K562 (cell line): ENCODE measurements at regions not wholly inside any gene's neighbourhood (a gene's known extent, or its start where the extent isn't known, plus 50 kb on each side); places are given as distances from the start of the nearest gene placed in this dataset.

Experiments
- ATAC-seq: fragments of 200-7000 bp; cut with Tn5 transposase; 3 replicates; pipeline ENCODE4 v1.9.1; 2020; ENCODE audit warnings: moderate library complexity
- BruUV-seq: library from RNA; stranded (reverse); fragments of 400-500 nt; replicated peaks from 2 replicates; lab custom pipeline; 2021; lab: Mats Ljungman, UMichigan
- CTCF ChIA-PET: fragments of 300-600 bp; formaldehyde crosslinking; extraction: SDS; loops from one replicate; lab custom pipeline; 2021; ENCODE audit warnings: low intra/inter-chr PET ratio; lab: Yijun Ruan, JAX
- POLR2A ChIA-PET: fragments of 300-600, 350-650 bp; sonication (Branson Sonifier 250); formaldehyde crosslinking; extraction: SDS; loops from one replicate; lab custom pipeline; 2021; ENCODE audit warnings: antibody characterized with exemption, inconsistent platforms; lab: Yijun Ruan, JAX
- DNase-seq, 4 experiments: peaks; one replicate each; pipeline versions ENCODE4 v3.0.0 to v3.0.0-alpha.2; 2011 to 2018; ENCODE audit warnings: low spot score in 3 of 4, mixed read lengths in 3 of 4; ENCODE audit errors: extremely low read depth in 1 of 4
- FAIRE-seq: peaks from 2 replicates; lab custom pipeline; 2011; peaks lifted over from hg19 to GRCh38; lab: Jason Lieb, UNC
- H2AFZ ChIP-seq: 2 replicates; pipeline ENCODE4 v1.6.0; 2011; ENCODE audit warnings: low read depth, low read length, control low read depth, inconsistent platforms
- H3K27ac ChIP-seq: fragments of 200-600 bp; 3 replicates; pipeline ENCODE4 v1.8.0; 2011; ENCODE audit warnings: low read depth, mild to moderate bottlenecking, control low read depth, inconsistent platforms, low read length, moderate library complexity, mixed read lengths; ENCODE audit errors: extremely low read depth
- H3K27me3 ChIP-seq, 2 experiments: fragments of 300-600 bp in 1 of 2; 2 replicates in 1 of 2; 3 replicates in 1 of 2; pipeline versions ENCODE4 v1.6.0 to v1.8.0; 2011; ENCODE audit warnings: inconsistent platforms in 2 of 2, low read length in 2 of 2, mild to moderate bottlenecking in 1 of 2, mixed read lengths in 1 of 2, moderate library complexity in 1 of 2; ENCODE audit not compliant: control insufficient read depth in 2 of 2, insufficient read depth in 2 of 2
- H3K36me3 ChIP-seq: fragments of 300-600 bp; 3 replicates; pipeline ENCODE4 v1.8.0; 2011; ENCODE audit warnings: mild to moderate bottlenecking, low read length, inconsistent platforms; ENCODE audit not compliant: control insufficient read depth, insufficient read depth
- H3K4me1 ChIP-seq, 2 experiments: fragments of 200-600 bp in 1 of 2; replicated peaks in 1 of 2; 2 replicates in 1 of 2; 3 replicates in 1 of 2; pipeline versions ENCODE4 v1.5.1 to v1.8.0; 2011; ENCODE audit warnings: inconsistent platforms in 2 of 2, low read length in 2 of 2, mild to moderate bottlenecking in 1 of 2, mixed read lengths in 1 of 2, moderate library complexity in 1 of 2; ENCODE audit not compliant: control insufficient read depth in 2 of 2, insufficient read depth in 2 of 2
- H3K4me2 ChIP-seq: 2 replicates; pipeline ENCODE4 v1.6.1; 2011; ENCODE audit warnings: low read length, control low read depth, inconsistent platforms, mixed read lengths; ENCODE audit not compliant: insufficient read depth
- H3K4me3 ChIP-seq: fragments of 200-600 bp; sonication (generic), shearing (Covaris generic); 2 replicates; pipeline ENCODE4 v1.5.1; 2016; ENCODE audit warnings: control low read depth, inconsistent platforms
- H3K79me2 ChIP-seq: fragments of 200-600 bp; 3 replicates; pipeline ENCODE4 v1.8.0; 2011; ENCODE audit warnings: low read length, inconsistent platforms; ENCODE audit not compliant: control insufficient read depth, insufficient read depth
- H3K9ac ChIP-seq, 2 experiments: 2 replicates each; pipeline versions ENCODE4 v1.6.0 to v1.6.1; 2011; ENCODE audit warnings: low read depth in 2 of 2, low read length in 2 of 2, control low read depth in 1 of 2, inconsistent platforms in 1 of 2, mild to moderate bottlenecking in 1 of 2, mixed read lengths in 1 of 2; ENCODE audit not compliant: insufficient read depth in 1 of 2
- H3K9me1 ChIP-seq: one replicate; pipeline ENCODE4 v1.6.0; 2011; ENCODE audit warnings: inconsistent platforms, mild to moderate bottlenecking, low read length, moderate library complexity; ENCODE audit not compliant: control insufficient read depth, insufficient read depth
- H3K9me3 ChIP-seq: replicated peaks from 2 replicates; pipeline ENCODE4 v1.5.1; 2011; ENCODE audit warnings: low read depth, low read length, inconsistent platforms; ENCODE audit not compliant: control insufficient read depth, insufficient read depth
- H4K20me1 ChIP-seq: replicated peaks from 2 replicates; pipeline ENCODE4 v1.6.1; 2011; ENCODE audit warnings: low read length, inconsistent platforms, mixed read lengths; ENCODE audit not compliant: control insufficient read depth, insufficient read depth
- CBFA2T2 ChIP-seq: fragments of 450-650 bp; conservative IDR thresholded peaks from 2 replicates; pipeline ENCODE4 v1.6.1; 2017; ENCODE audit warnings: mild to moderate bottlenecking
- FOXM1 ChIP-seq, 2 experiments: fragments of 450-650 bp in 1 of 2; sonication (generic) in 1 of 2; formaldehyde crosslinking in 1 of 2; IDR thresholded peaks; 2 replicates each; pipeline versions ENCODE4 v1.6.1 to v1.9.0; 2017 to 2022; ENCODE audit warnings: low read depth in 2 of 2, mild to moderate bottlenecking in 2 of 2, missing genetic modification reagents in 1 of 2, moderate library complexity in 1 of 2
- HNRNPLL ChIP-seq: fragments of 200-400 bp; formaldehyde crosslinking; IDR thresholded peaks from 2 replicates; pipeline ENCODE4 v1.6.1; 2017; ENCODE audit warnings: low read length, low read depth, mild to moderate bottlenecking; ENCODE audit not compliant: poor library complexity, severe bottlenecking
- MAFF ChIP-seq: IDR thresholded peaks from 2 replicates; pipeline ENCODE4 v1.6.1; 2012; ENCODE audit warnings: low read length, improper control_type of control experiment
- RBM15 ChIP-seq: fragments of 200-400 bp; formaldehyde crosslinking; IDR thresholded peaks from 2 replicates; pipeline ENCODE4 v1.6.1; 2018; ENCODE audit warnings: mild to moderate bottlenecking, low read length, moderate library complexity; ENCODE audit not compliant: insufficient read depth
- SP1 ChIP-seq: sonication (generic); formaldehyde crosslinking; IDR thresholded peaks from 2 replicates; pipeline ENCODE4 v1.8.1; 2022; ENCODE audit warnings: mild to moderate bottlenecking, missing genetic modification reagents
- TCFL5 ChIP-seq: fragments of 250-450 bp; sonication (Bioruptor Pico); conservative IDR thresholded peaks from 2 replicates; pipeline ENCODE4 v1.6.1; 2021; ENCODE audit warnings: mild to moderate bottlenecking, moderate library complexity, matching md5 sums
- U2AF1 ChIP-seq: fragments of 200-400 bp; formaldehyde crosslinking; optimal IDR thresholded peaks from 2 replicates; pipeline ENCODE3; 2017; ENCODE audit warnings: mild to moderate bottlenecking, low read depth, low read length, moderate library complexity
- ZNF24 ChIP-seq: fragments of 450-650 bp; IDR thresholded peaks from 2 replicates; pipeline ENCODE4 v1.6.1; 2016
- ZNF436 ChIP-seq: fragments of 250-450, 450-650 bp; sonication (Bioruptor Pico); formaldehyde crosslinking; IDR thresholded peaks from 2 replicates; pipeline ENCODE4 v1.7.0; 2020; ENCODE audit warnings: mild to moderate bottlenecking
- ZNF766 ChIP-seq: fragments of 200-800 bp; sonication (Bioruptor generic); conservative IDR thresholded peaks from 2 replicates; pipeline ENCODE4 v1.6.1; 2016; ENCODE audit warnings: missing genetic modification characterization, missing compliant biosample characterization
- WGBS: fragments of 100-300 bp; shearing (Covaris generic); methylation state at CpG from one replicate; pipeline ENCODE4 v1.1.6; 2016; ENCODE audit warnings: low coverage, mixed read lengths; ENCODE audit not compliant: insufficient coverage; ENCODE audit errors: missing lambda C conversion rate; 5-methylcytosine and 5-hydroxymethylcytosine counted together
- in situ Hi-C: fragments of 300-500 bp; cut with MboI; formaldehyde crosslinking; loops from 4 replicates; pipeline ENCODE4 v1.15.0; 2018; ENCODE audit warnings: inconsistent platforms, mixed read lengths
- intact Hi-C: fragments of 100-400 bp; cut with micrococcal nuclease; formaldehyde crosslinking; loops from 2 replicates; pipeline ENCODE4 v1.14.2; 2022
- TF ChIP-seq, protein P1 (sequence below): fragments of 250-450 bp; sonication (Bioruptor Pico); IDR thresholded peaks from 2 replicates; pipeline ENCODE4 v1.4.0; 2020; ENCODE audit warnings: borderline replicate concordance

DNA sequence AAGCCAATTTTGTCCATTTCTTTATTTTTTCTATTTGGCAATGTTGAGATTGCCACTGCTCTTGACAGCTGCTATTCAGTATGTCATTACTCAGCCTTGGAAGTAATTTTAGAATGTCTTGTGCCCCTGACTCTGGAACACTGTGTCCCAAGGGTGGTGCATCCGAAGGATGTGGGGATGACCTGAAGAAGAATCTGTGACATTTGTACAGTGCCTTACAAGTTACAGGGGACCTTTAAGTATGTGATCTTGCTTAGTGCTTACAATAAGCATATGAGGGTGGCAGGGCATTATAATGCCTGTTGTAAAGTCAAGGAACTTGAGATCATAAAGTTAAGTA lies 239.5 kb downstream of the REEP3 start:
- ChIA-PET POLR2A (no interaction called here), CTCF (no interaction called here)
- no peaks in the 10 kb centered on the region for H3K4me1 ChIP-seq
- DNase-seq, result no peak
- no peaks in the 10 kb centered on the region for H3K79me2 ChIP-seq
- H4K20me1 ChIP-seq, result no peaks in the 10 kb centered on the region
- no peak overlapping the region for H3K9ac ChIP-seq
- no peak overlapping the region for H2AFZ ChIP-seq
- no peak for TF ChIP-seq ZNF24
- TF ChIP-seq FOXM1 (IDR thresholded peaks at IDR 0.05; ENCODE audit: low read depth), result no peak
- no peak for TF ChIP-seq FOXM1 (CRISPR knock-in tag; IDR thresholded peaks at IDR 0.05; ENCODE audit: low read depth)
- no peak for TF ChIP-seq RBM15
- TF ChIP-seq CBFA2T2, result no peak
- TF ChIP-seq ZNF766 (CRISPR knock-in tag), result no peak
- no peak for TF ChIP-seq TCFL5 (CRISPR knock-in tag)
- TF ChIP-seq MAFF, result no peak
- TF ChIP-seq, protein P1, sequence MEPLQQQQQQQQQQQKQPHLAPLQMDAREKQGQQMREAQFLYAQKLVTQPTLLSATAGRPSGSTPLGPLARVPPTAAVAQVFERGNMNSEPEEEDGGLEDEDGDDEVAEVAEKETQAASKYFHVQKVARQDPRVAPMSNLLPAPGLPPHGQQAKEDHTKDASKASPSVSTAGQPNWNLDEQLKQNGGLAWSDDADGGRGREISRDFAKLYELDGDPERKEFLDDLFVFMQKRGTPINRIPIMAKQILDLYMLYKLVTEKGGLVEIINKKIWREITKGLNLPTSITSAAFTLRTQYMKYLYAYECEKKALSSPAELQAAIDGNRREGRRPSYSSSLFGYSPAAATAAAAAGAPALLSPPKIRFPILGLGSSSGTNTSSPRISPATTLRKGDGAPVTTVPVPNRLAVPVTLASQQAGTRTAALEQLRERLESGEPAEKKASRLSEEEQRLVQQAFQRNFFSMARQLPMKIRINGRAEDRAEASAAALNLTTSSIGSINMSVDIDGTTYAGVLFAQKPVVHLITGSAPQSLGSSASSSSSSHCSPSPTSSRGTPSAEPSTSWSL (CRISPR knock-in tag), result no peak
- TF ChIP-seq SP1 (CRISPR knock-in tag), result no peak
- no peak for TF ChIP-seq HNRNPLL
- no peak for TF ChIP-seq ZNF436 (CRISPR knock-in tag)
- no peak for TF ChIP-seq U2AF1
- in situ Hi-C loops, result loop anchor here (25.0 kb wide), 1 partner anchor 1648 kb away; no protein-coding TSS in a partner anchor
- H3K4me3 ChIP-seq, result no peak overlapping the region
- H3K9me3 ChIP-seq, result no peaks in the 10 kb centered on the region
- no peaks in the 10 kb centered on the region for H3K36me3 ChIP-seq
- intact Hi-C loops, result no loop called here
- no peak for ATAC-seq
- no peak for FAIRE-seq
- 0% methylated on average over 1 of the region's 1 CpG for WGBS
- no TSS peak for BruUV-seq
- 0 out of 5 replicates have a peak, but pooled peaks cover 2 to 6% of the 10 kb centered on the region in 2 experiments for H3K27me3 ChIP-seq
- no peak overlapping the region for H3K27ac ChIP-seq
- H3K9me1 ChIP-seq, result no peaks in the 10 kb centered on the region
- no peak overlapping the region for H3K4me2 ChIP-seq
